HG02970 (cell line): ENCODE measurements at regions not wholly inside any gene's neighbourhood (a gene's known extent, or its start where the extent isn't known, plus 50 kb on each side); places are given as distances from the start of the nearest gene placed in this dataset.

ENCODE experiments used
- ATAC-seq: cut with Tn5 transposase; IDR thresholded peaks from one replicate; pipeline ENCODE4 v1.9.1; 2021; ENCODE audit warnings: mild to moderate bottlenecking, moderate library complexity, moderate number of reproducible peaks; ENCODE audit not compliant: unreplicated experiment, low FRiP score

DNA sequence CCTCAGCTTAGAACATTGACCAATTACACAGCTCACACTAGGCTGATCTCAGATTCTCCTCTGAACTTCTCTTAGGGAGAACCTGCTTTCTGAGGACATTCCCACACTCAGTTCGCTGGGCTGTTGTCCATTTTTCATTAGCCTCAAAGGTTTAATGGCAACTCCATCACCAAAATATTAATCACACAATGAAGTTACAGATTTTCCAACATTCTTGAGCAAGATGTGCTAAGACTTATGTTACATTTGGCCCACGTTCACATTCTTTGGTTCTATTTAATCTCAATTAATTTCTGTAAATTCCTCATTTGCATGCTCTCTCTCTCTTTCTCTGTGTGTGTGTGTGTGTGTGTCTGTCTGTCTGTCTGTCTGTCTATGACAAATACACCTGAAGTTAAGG, 82.3 kb upstream of the EDNRA start:
- no peak for ATAC-seq

DNA sequence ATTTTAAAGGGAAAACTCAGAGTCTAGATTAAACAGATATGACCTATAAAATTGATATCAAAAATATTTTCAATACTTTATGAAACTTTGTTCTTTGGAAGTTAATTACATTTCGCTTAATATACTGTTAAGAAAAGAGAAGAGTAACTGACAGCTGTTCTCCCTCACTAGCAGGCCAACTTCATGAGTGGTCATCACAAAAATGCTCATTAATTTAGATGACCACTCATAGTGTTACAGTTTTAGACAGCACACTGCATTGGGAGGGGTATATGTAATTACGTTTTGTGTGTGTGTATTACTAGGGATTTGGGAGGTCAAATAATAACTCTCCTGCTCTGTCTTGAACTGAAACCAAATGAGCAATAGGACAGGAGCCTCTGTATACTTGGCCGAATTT, 80.2 kb upstream of the EDNRA start:
- ATAC-seq, result no peak

DNA sequence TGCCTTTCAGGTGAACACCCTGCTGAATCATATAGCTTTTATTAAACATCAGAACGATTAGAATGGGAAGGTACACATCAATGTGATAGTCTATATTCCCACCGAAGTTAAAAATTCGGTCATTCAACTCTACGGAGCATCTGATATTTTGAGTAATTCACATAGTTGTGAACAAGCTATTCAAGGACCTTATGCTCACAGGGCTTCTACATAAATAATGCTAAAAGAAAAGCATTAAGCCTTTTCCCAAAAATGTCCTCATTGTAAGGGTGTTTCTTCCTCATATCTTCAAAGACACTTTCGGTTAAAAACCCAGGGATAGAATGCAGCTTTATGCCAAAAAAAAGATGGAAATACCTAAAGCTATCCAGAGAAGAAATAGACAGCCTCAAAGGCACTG, 79.7 kb upstream of the EDNRA start:
- ATAC-seq, result no peak

DNA sequence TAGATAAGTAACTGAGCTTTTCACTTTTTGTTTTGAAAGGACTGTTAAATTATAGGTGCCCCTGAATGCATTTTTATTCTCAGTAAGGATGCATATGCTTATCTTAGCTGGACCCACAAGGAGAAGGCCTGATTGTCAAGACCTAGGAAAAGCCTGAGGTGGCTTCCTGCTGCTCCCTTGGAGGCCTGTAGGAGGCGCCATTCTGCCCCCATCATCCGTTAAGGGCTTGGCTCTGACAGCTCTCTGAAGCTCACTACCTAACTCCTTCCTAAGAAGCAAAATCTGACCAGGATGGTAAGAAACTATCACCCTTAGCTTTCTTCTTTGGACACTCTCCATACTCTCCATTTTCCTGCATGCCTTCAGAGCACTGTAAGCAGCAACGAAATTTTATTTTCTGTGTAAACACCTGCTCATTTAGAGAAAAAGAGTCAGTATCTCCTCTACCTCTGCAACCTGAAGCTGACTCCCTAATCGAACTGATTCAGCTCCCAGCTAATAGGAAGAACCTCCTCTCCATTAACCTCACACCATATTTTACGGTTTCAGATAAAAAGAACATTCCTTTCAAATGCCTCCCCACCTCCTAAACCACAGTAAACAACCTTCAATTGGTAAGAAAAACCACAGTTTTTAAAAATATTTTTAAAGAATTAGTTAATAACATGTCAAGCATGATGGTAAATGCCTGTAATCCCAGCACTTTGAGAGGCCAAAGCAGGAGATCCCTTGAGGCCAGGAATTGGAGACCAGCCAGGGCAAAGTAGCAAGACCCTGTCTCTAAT, 73.4 kb upstream of the EDNRA start:
- no peak for ATAC-seq

DNA sequence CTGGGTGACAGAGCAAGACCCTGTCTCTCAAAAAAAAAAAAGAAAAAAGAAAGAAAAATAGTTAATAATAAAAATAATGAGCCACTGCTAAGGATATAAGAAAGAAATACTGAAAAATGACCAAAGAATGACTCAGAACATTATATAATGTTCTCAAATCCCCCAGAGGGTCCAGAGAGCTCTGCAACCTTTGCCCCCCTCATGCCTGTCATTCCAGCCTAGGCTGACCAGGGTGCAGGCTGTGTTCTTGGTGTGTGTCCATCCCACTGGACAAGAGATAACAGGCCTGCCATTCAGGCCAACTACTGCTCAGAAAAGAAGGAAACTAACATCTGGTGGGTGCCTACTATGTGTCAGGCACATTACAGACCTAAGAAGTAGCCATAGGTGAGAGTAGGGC, 72.7 kb upstream of the EDNRA start:
- no peak for ATAC-seq

DNA sequence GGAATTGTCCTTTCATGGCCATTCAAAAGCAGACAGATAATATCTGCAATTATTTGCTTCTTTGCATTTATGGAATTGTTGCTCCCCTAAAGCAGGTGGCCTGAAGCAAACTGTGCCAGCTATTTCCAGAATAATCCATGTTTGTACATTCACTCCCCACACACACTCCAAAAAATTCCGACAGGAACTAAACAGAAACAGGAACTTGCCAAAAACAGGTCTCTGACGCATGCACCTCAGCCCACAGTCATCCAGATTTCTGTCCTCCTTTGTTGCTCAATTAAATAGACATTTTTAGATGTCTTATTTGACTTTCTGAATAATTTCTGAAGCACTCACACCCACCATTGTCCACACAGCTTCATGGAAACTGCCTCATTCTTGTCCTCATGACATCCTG, 71.5 kb upstream of the EDNRA start:
- no peak for ATAC-seq

DNA sequence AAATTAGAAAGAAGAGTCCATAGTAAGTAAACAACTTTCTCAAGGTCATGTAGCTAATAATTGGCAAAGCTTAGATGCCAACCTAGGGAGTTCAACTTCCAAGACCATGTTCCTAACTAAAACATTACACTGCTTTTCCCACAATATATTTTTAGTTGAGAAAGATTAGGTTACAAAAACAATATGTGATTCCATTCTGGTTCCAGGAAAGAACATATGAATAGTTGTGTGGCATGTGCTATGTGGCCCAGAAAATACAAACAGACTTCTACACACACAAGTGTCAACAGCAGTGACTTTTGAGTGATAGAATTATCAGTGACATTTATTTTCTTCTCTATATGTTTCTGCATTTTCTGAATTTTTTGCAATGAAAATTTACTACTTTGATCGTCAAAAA, 62.7 kb upstream of the EDNRA start:
- no peak for ATAC-seq

DNA sequence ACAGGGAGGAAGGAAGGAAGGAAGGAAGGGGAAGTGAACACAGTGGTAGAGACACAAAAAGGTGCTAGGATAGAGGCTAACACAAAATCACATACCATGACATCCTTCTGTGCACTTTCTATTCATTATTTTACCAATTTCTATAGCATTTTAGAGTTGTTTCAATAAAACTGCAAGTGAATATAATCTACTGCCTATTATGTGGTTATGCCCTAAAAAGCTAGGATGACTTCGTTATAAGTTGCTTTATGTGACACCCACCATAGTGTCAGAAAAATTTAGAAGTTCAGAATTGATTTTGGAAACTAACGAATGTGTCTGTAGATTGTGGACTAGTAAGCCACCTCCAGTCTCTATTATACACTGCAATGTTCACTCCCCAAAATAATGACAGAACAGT, 59.4 kb upstream of the EDNRA start:
- ATAC-seq, result no peak

DNA sequence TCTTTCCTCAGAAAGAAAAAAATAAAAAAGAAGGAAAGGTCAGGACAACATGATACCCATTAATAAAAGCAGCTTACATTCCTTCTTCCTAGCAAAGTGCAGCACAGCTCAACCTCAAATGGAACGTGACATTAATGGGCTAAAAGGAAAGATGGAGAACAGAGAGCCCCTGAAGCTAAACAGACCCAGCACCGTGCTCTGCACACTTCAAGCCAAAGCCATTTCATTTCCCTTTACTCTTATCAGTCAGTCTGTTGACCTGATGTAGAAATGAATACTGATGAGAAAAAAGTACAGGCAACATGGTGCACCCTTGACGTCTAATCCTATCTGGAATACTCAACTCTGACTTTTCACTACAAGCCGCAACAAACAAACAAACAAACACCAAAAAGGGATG, 57.7 kb upstream of the EDNRA start:
- no peak for ATAC-seq

DNA sequence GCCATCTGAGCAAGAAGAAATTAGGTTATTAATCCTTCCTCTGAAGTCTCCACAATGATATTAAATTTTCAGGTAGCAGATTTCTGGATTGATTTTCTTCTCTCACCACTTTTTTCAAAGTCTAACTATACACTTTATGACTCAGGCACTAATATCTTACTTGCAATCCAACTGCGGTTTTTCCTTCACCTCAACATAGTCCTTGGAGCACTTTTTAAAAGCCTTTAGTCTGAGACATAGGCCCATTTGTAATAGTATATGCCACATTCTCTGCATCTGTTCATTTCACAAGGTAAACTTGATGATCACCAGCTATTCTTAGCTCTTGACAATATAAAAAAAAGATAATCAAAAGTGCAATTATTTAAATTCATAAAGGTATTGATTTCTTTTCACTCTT, 55.9 kb upstream of the EDNRA start:
- no peak for ATAC-seq

DNA sequence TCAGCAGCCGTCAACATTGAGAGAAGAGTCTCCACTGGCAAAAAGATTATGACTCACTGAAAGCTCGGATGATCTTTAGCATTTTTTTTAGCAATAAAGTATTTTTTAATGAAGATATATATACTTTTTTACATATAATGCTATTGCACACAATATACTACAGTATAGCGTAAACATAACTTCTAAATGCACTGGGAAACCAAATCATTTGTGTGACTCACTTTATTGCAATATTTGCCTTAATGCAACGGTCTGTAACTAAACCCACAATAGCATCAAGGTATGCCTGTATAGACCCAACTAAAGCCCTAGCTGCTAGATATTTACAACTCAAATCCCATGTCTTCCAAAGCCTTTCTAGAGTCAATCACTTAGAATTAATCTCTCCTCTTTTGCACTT, 52.3 kb upstream of the EDNRA start:
- no peak for ATAC-seq

DNA sequence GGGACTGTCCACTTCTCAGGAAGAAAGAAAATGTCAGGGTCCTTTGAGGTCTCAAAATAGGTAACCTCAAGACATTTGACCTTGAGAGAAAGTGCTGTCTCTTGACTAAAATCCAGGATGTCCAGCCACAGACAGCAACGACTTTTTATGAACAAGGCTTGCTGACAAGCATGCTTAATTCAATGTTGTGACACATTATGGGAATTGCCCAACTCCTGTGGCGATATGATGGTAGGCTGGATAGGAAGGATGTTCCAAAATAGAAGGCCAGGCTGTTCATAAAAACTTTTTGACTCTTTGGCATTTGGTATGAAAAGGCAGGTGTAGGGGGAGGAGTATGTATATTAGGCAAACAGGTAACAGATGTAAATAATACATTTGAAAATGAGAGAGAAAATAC, 50.8 kb upstream of the EDNRA start:
- no peak for ATAC-seq
